ACC112 (cell line): ENCODE measurements at regions not wholly inside any gene's neighbourhood (a gene's known extent, or its start where the extent isn't known, plus 50 kb on each side); places are given as distances from the start of the nearest gene placed in this dataset.

Experiments
- H2AFZ ChIP-seq: fragments of 200-600 bp; sonication (generic); one replicate; pipeline ENCODE4 v1.6.0; 2017; ENCODE audit warnings: antibody characterized with exemption, low read length; ENCODE audit not compliant: unreplicated experiment
- H3K27ac ChIP-seq: fragments of 200-600 bp; sonication (generic); 2 replicates; pipeline ENCODE4 v1.5.1; 2014; ENCODE audit warnings: low read depth, mild to moderate bottlenecking, antibody characterized with exemption, low read length, moderate library complexity
- H3K27me3 ChIP-seq: fragments of 200-600 bp; sonication (generic); 2 replicates; pipeline ENCODE4 v1.6.1; 2014; ENCODE audit warnings: mild to moderate bottlenecking, antibody characterized with exemption, low read length, moderate library complexity, mixed read lengths; ENCODE audit not compliant: insufficient read depth
- H3K36me3 ChIP-seq: fragments of 200-600 bp; sonication (generic); 2 replicates; pipeline ENCODE4 v1.6.1; 2016; ENCODE audit warnings: mild to moderate bottlenecking, antibody characterized with exemption, low read length, moderate library complexity, mixed read lengths; ENCODE audit not compliant: insufficient read depth
- H3K4me1 ChIP-seq: fragments of 200-600 bp; sonication (generic); one replicate; pipeline ENCODE4 v1.6.1; 2016; ENCODE audit warnings: low read length, mixed read lengths; ENCODE audit not compliant: insufficient read depth, unreplicated experiment, control insufficient read depth
- H3K4me3 ChIP-seq: fragments of 200-600 bp; sonication (generic); 2 replicates; pipeline ENCODE4 v1.5.1; 2014; ENCODE audit warnings: mild to moderate bottlenecking, low read depth, low read length
- H3K79me2 ChIP-seq: fragments of 200-600 bp; sonication (generic); one replicate; pipeline ENCODE4 v1.6.0; 2016; ENCODE audit warnings: low read length; ENCODE audit not compliant: control insufficient read depth, unreplicated experiment, insufficient read depth

GRCh38 chr9:28620661-28621060, 1047.4 kb upstream of the C9orf72 start:
- H3K27me3 ChIP-seq: no peaks in the 10 kb centered on the region

GRCh38 chr9:28624771-28625170, 1051.5 kb upstream of the C9orf72 start:
- Histone ChIP-seq H3K4me1 (no peaks in the 10 kb centered on the region), H3K79me2 (no peaks in the 10 kb centered on the region), H3K4me3 (no peak overlapping the region), H3K36me3 (no peaks in the 10 kb centered on the region), H2AFZ (no peak overlapping the region), H3K27ac (no peak overlapping the region), H3K27me3 (no peaks in the 10 kb centered on the region)

More at GRCh38 chr9:28620661-28621060, 1047.4 kb upstream of the C9orf72 start:
- no peaks in the 10 kb centered on the region for H3K36me3 ChIP-seq
- no peak overlapping the region for H3K4me3 ChIP-seq
- no peaks in the 10 kb centered on the region for H3K79me2 ChIP-seq
- no peak overlapping the region for H2AFZ ChIP-seq
- H3K27ac ChIP-seq: no peak overlapping the region
- no peaks in the 10 kb centered on the region for H3K4me1 ChIP-seq

GRCh38 chr9:28628031-28628430, 1054.8 kb upstream of the C9orf72 start:
- Histone ChIP-seq H3K79me2 (no peaks in the 10 kb centered on the region), H3K27ac (no peak overlapping the region), H3K4me3 (no peak overlapping the region), H3K4me1 (no peaks in the 10 kb centered on the region), H3K27me3 (no peaks in the 10 kb centered on the region), H3K36me3 (no peaks in the 10 kb centered on the region), H2AFZ (no peak overlapping the region)

- H3K79me2 ChIP-seq: no peaks in the 10 kb centered on the region
- no peaks in the 10 kb centered on the region for H3K4me1 ChIP-seq
- H2AFZ ChIP-seq: no peak overlapping the region
- H3K4me3 ChIP-seq: no peak overlapping the region
- no peaks in the 10 kb centered on the region for H3K27me3 ChIP-seq
- no peaks in the 10 kb centered on the region for H3K36me3 ChIP-seq
- no peak overlapping the region for H3K27ac ChIP-seq
Observed at GRCh38 chr9:28648723-28649122, 1075.4 kb upstream of the C9orf72 start.

DNA sequence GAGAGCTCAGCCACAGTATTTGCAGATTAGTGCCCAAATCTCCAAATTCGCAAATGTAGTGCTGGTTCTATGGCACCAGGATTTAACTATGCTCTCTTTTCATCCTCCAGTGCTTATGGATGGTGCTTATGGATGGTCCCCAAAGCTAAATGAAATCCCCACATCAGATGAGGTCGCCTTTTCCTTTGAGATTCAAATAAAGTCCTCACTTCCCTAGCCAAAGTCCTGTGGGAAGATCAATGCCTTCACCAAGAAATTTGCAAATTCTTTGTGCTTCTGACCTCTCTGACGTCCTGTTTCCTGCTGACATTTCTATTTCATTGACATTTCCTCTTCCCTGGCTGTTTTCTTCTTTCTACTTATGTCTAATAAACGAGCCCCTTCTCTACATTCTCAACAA, 1077.0 kb upstream of the C9orf72 start:
- no peak overlapping the region for H3K27ac ChIP-seq
- H3K4me3 ChIP-seq: no peak overlapping the region
- no peaks in the 10 kb centered on the region for H3K27me3 ChIP-seq
- no peak overlapping the region for H2AFZ ChIP-seq
- no peaks in the 10 kb centered on the region for H3K79me2 ChIP-seq
- H3K36me3 ChIP-seq: no peaks in the 10 kb centered on the region
- H3K4me1 ChIP-seq: no peaks in the 10 kb centered on the region

- Histone ChIP-seq H3K79me2 (no peaks in the 10 kb centered on the region), H3K4me3 (no peak overlapping the region), H3K27ac (no peak overlapping the region), H2AFZ (no peak overlapping the region), H3K4me1 (no peaks in the 10 kb centered on the region), H3K36me3 (no peaks in the 10 kb centered on the region), H3K27me3 (no peaks in the 10 kb centered on the region)
Observed at GRCh38 chr9:28651050-28651722, 1077.9 kb upstream of the C9orf72 start.

- Histone ChIP-seq H2AFZ (no peak overlapping the region), H3K27ac (no peak overlapping the region), H3K79me2 (no peaks in the 10 kb centered on the region), H3K36me3 (no peaks in the 10 kb centered on the region), H3K27me3 (no peaks in the 10 kb centered on the region), H3K4me1 (no peaks in the 10 kb centered on the region), H3K4me3 (no peak overlapping the region)
Observed at GRCh38 chr9:28653216-28653615, 1079.9 kb upstream of the C9orf72 start.

DNA sequence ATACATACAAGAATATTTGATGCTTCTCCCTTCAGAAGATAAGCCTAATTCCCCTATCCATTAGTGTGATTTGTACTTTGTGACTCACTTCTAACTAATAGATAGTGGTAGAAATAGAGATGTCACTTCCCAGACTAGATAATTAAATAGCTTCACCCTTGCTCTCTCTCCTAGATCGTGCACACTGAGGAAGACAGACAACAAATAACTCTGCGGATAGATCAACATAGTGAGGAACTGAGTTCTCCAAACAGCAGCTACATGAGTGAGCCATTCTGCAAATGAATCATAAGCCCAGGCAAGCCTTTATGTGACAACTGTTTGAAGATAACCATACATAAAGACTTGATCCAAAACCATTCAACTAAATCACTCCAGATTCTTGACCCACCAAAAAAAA, 1083.4 kb upstream of the C9orf72 start:
- H2AFZ ChIP-seq: no peak overlapping the region
- H3K4me3 ChIP-seq: no peak overlapping the region
- no peaks in the 10 kb centered on the region for H3K79me2 ChIP-seq
- no peak overlapping the region for H3K27ac ChIP-seq
- H3K4me1 ChIP-seq: no peaks in the 10 kb centered on the region
- H3K27me3 ChIP-seq: no peaks in the 10 kb centered on the region
- no peaks in the 10 kb centered on the region for H3K36me3 ChIP-seq

DNA sequence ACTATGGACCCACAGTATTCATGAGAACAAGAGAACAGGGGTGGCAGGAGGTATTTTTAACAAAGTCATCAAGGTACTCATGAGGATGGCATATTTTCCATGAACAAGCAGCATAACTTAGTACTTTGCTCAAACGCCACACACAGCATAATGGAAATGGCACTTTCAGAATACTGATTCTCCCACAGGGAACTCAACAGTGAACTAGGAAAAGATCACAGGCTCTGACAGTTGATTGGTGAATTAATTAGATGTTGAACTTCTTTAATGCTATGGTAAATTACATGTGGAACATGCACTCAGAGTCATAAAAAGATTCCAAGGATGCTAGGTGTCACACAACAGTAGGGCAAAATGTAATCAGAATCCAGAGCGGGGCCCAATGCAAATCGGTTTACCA, 1088.6 kb upstream of the C9orf72 start:
- Histone ChIP-seq H3K27me3 (no peaks in the 10 kb centered on the region), H2AFZ (no peak overlapping the region), H3K4me3 (no peak overlapping the region), H3K36me3 (no peaks in the 10 kb centered on the region), H3K27ac (no peak overlapping the region), H3K4me1 (no peaks in the 10 kb centered on the region), H3K79me2 (no peaks in the 10 kb centered on the region)

DNA sequence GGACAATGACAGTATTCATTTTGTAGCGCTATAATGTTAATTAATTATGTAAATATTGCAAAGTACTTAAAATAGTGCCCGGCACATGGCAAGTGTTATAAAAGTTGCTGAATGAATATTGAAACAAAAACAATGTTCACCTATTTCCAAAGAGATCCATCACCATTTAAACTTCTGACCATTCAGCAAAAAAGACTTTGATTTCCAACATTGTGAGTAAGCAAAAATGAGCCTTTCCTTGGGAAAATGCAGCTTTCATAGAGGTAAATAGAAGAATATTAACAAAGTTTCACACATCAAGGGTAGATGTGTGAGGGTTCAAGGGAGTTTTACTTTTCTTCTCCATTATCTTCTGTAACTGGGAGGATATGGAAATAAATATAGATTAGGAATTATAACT, 1089.4 kb upstream of the C9orf72 start:
- H3K27ac ChIP-seq: no peak overlapping the region
- H2AFZ ChIP-seq: no peak overlapping the region
- no peaks in the 10 kb centered on the region for H3K36me3 ChIP-seq
- no peaks in the 10 kb centered on the region for H3K27me3 ChIP-seq
- no peaks in the 10 kb centered on the region for H3K79me2 ChIP-seq
- no peaks in the 10 kb centered on the region for H3K4me1 ChIP-seq
- H3K4me3 ChIP-seq: no peak overlapping the region

DNA sequence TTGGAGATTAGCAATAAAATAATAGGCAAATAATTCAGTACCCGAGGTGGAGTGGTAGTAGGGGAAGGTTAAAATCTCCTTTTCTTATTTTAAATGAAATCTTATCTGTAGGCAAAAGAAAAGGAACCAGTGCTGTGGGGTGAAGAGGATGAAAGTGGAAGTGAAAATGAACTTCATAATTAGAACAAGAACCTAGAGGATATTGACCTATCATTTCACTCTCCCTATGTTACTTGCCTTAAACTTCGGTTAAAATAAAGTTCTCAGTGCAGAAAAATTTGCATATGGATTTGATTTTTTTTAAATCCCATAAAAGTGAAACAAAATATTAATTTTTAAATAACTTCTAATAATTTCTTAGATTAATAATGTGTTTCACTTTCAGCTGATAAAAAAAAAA, 1094.9 kb upstream of the C9orf72 start:
- Histone ChIP-seq H3K4me3 (no peak overlapping the region), H3K4me1 (no peaks in the 10 kb centered on the region), H3K79me2 (no peaks in the 10 kb centered on the region), H3K36me3 (no peaks in the 10 kb centered on the region), H3K27me3 (no peaks in the 10 kb centered on the region), H2AFZ (no peak overlapping the region), H3K27ac (no peak overlapping the region)
